ENCODE measurements at regions not wholly inside any gene's neighbourhood (a gene's known extent, or its start where the extent isn't known, plus 50 kb on each side); places are given as distances from the start of the nearest gene placed in this dataset.
A peak's percentile ranks its signal among the peaks of the same experiment; 100 is the strongest.

- DNase-seq, result no peak
- Mint-ChIP-seq H3K27me3 (peaks cover 10 to 14% (median 11%) of the 10 kb centered on the region in 3 donors), H3K9me3 (peaks cover 0 to 3% (median 0%) of the 10 kb centered on the region in 7 donors), H3K4me3 (no peak overlapping the region), H3K4me1 (peaks cover 8 to 15% (median 9%) of the 10 kb centered on the region in 3 donors), H3K36me3 (no peaks in the 10 kb centered on the region), H3K27ac (no peak overlapping the region)
- no peak for ATAC-seq (ENCODE audit: low read depth in 2 of 2)
These were observed 243.5 kb upstream of the PITRM1 start for GRCh38 chr10:3415878-3416605.

- ATAC-seq (ENCODE audit: low read depth in 2 of 2) (no peak), DNase-seq (no peak)
- Mint-ChIP-seq H3K4me3 (peak overlapping the region in 1 of 8 donors; percentile 51), H3K27me3 (peaks cover 1 to 7% (median 6%) of the 10 kb centered on the region in 3 donors), H3K9me3 (peaks cover 0 to 6% (median 0%) of the 10 kb centered on the region in 7 donors), H3K27ac (peak overlapping the region in 1 of 6 donors; percentile 49), H3K36me3 (no peaks in the 10 kb centered on the region), H3K4me1 (peaks cover 4 to 6% (median 5%) of the 10 kb centered on the region in 3 donors)
These were observed 242.6 kb upstream of the PITRM1 start for GRCh38 chr10:3415038-3415736.

GRCh38 chr10:3414667-3415023 is 242.1 kb upstream of the PITRM1 start:
- Mint-ChIP-seq H3K36me3 (no peaks in the 10 kb centered on the region), H3K27ac (no peak overlapping the region)
- DNase-seq, result no peak

GRCh38 chr10:3413937-3414666 is 241.5 kb upstream of the PITRM1 start:
- H3K27ac Mint-ChIP-seq, result no peak overlapping the region
- H3K4me1 Mint-ChIP-seq, result peaks cover 0 to 4% (median 2%) of the 10 kb centered on the region in 3 donors
- H3K4me3 Mint-ChIP-seq, result no peak overlapping the region
- no peaks in the 10 kb centered on the region for H3K36me3 Mint-ChIP-seq
- DNase-seq, result no peak
- no peak for ATAC-seq (ENCODE audit: low read depth in 2 of 2)
- no peaks in the 10 kb centered on the region for H3K27me3 Mint-ChIP-seq
- H3K9me3 Mint-ChIP-seq, result peaks cover 0 to 6% (median 0%) of the 10 kb centered on the region in 7 donors

More at GRCh38 chr10:3414667-3415023, 242.1 kb upstream of the PITRM1 start:
- ATAC-seq (ENCODE audit: low read depth in 2 of 2), result no peak
- Mint-ChIP-seq H3K27me3 (peaks cover 0 to 4% (median under 1%) of the 10 kb centered on the region in 3 donors), H3K4me3 (no peak overlapping the region), H3K9me3 (peaks cover 0 to 6% (median 0%) of the 10 kb centered on the region in 7 donors), H3K4me1 (peaks cover under 1 to 4% (median under 1%) of the 10 kb centered on the region in 3 donors)

- peak overlapping the region in 1 of 6 donors; percentile 80 for H3K27ac Mint-ChIP-seq
- no peaks in the 10 kb centered on the region for H3K27me3 Mint-ChIP-seq
- H3K4me1 Mint-ChIP-seq, result peaks cover 5 to 11% (median 8%) of the 10 kb centered on the region in 3 donors
- peaks cover 0 to 6% (median 0%) of the 10 kb centered on the region in 7 donors for H3K9me3 Mint-ChIP-seq
- H3K4me3 Mint-ChIP-seq, result no peak overlapping the region
- no peaks in the 10 kb centered on the region for H3K36me3 Mint-ChIP-seq
- ATAC-seq (ENCODE audit: low read depth in 2 of 2) (no peak), DNase-seq (no peak)
These were observed 240.1 kb upstream of the PITRM1 start for GRCh38 chr10:3412646-3413045.

GRCh38 chr10:3412071-3412582 is 239.5 kb upstream of the PITRM1 start:
- Mint-ChIP-seq H3K4me3 (no peak overlapping the region), H3K9me3 (peaks cover 0 to 6% (median 0%) of the 10 kb centered on the region in 7 donors)

GRCh38 chr10:3411044-3411443 is 238.5 kb upstream of the PITRM1 start:
- peak overlapping the region in 3 of 6 donors; percentile 1 to 66 (median 17) for H3K27ac Mint-ChIP-seq
- ATAC-seq (ENCODE audit: low read depth in 2 of 2), result no peak

More at GRCh38 chr10:3412071-3412582, 239.5 kb upstream of the PITRM1 start:
- Mint-ChIP-seq H3K27me3 (no peaks in the 10 kb centered on the region), H3K4me1 (peaks cover 5 to 12% (median 8%) of the 10 kb centered on the region in 3 donors), H3K27ac (no peak overlapping the region), H3K36me3 (no peaks in the 10 kb centered on the region)
- ATAC-seq (ENCODE audit: low read depth in 2 of 2) (no peak), DNase-seq (no peak)

GRCh38 chr10:3409928-3410327 is 237.3 kb upstream of the PITRM1 start:
- H3K4me3 Mint-ChIP-seq, result no peak overlapping the region
- no peak for ATAC-seq (ENCODE audit: low read depth in 2 of 2)
- no peak for DNase-seq
- no peak overlapping the region for H3K27ac Mint-ChIP-seq
- H3K9me3 Mint-ChIP-seq, result peaks cover 0 to 6% (median 0%) of the 10 kb centered on the region in 7 donors
- no peaks in the 10 kb centered on the region for H3K36me3 Mint-ChIP-seq
- H3K27me3 Mint-ChIP-seq, result peaks cover 0 to 3% (median 0%) of the 10 kb centered on the region in 3 donors
- H3K4me1 Mint-ChIP-seq, result peaks cover 5 to 12% (median 8%) of the 10 kb centered on the region in 3 donors

More at GRCh38 chr10:3411044-3411443, 238.5 kb upstream of the PITRM1 start:
- Mint-ChIP-seq H3K4me3 (no peak overlapping the region), H3K36me3 (no peaks in the 10 kb centered on the region), H3K4me1 (peaks cover 5 to 12% (median 8%) of the 10 kb centered on the region in 3 donors), H3K27me3 (peaks cover 0 to 3% (median 0%) of the 10 kb centered on the region in 3 donors), H3K9me3 (peaks cover 0 to 6% (median 0%) of the 10 kb centered on the region in 7 donors)
- DNase-seq, result no peak

GRCh38 chr10:3408603-3409365 is 236.2 kb upstream of the PITRM1 start:
- DNase-seq (no peak), ATAC-seq (ENCODE audit: low read depth in 2 of 2) (peak; percentile 40 to 48)
- H3K4me3 Mint-ChIP-seq, result no peak overlapping the region
- H3K27me3 Mint-ChIP-seq, result peaks cover 0 to 3% (median 0%) of the 10 kb centered on the region in 3 donors
- peaks cover 5 to 12% (median 8%) of the 10 kb centered on the region in 3 donors for H3K4me1 Mint-ChIP-seq
- no peaks in the 10 kb centered on the region for H3K36me3 Mint-ChIP-seq
- H3K9me3 Mint-ChIP-seq, result peaks cover 0 to 6% (median 0%) of the 10 kb centered on the region in 7 donors
- H3K27ac Mint-ChIP-seq, result no peak overlapping the region

- no peaks in the 10 kb centered on the region for H3K36me3 Mint-ChIP-seq
- no peak overlapping the region for H3K27ac Mint-ChIP-seq
- peaks cover 0 to 6% (median 0%) of the 10 kb centered on the region in 7 donors for H3K9me3 Mint-ChIP-seq
- ATAC-seq (ENCODE audit: low read depth in 2 of 2) (no peak), DNase-seq (no peak)
- H3K4me3 Mint-ChIP-seq, result no peak overlapping the region
- peaks cover 5 to 12% (median 8%) of the 10 kb centered on the region in 3 donors for H3K4me1 Mint-ChIP-seq
- H3K27me3 Mint-ChIP-seq, result peaks cover 0 to 3% (median 0%) of the 10 kb centered on the region in 3 donors
These were observed 234.6 kb upstream of the PITRM1 start for GRCh38 chr10:3407208-3407607.

GRCh38 chr10:3406556-3406955 is 234.0 kb upstream of the PITRM1 start:
- no peak for DNase-seq
- Mint-ChIP-seq H3K36me3 (no peaks in the 10 kb centered on the region), H3K4me1 (peaks cover 5 to 12% (median 8%) of the 10 kb centered on the region in 3 donors), H3K4me3 (no peak overlapping the region), H3K9me3 (peaks cover 0 to 6% (median 0%) of the 10 kb centered on the region in 7 donors), H3K27me3 (peaks cover 0 to 3% (median 0%) of the 10 kb centered on the region in 3 donors), H3K27ac (no peak overlapping the region)
- ATAC-seq (ENCODE audit: low read depth in 2 of 2), result no peak

GRCh38 chr10:3404381-3404780 is 231.8 kb upstream of the PITRM1 start:
- Mint-ChIP-seq H3K9me3 (no peaks in the 10 kb centered on the region), H3K4me3 (no peak overlapping the region), H3K36me3 (no peaks in the 10 kb centered on the region), H3K27me3 (peaks cover 0 to 3% (median 0%) of the 10 kb centered on the region in 3 donors), H3K4me1 (peaks cover 5 to 8% (median 8%) of the 10 kb centered on the region in 3 donors), H3K27ac (no peak overlapping the region)
- ATAC-seq (ENCODE audit: low read depth in 2 of 2) (no peak), DNase-seq (no peak)
